OCI-LY7 (cell line): ENCODE measurements at regions not wholly inside any gene's neighbourhood (a gene's known extent, or its start where the extent isn't known, plus 50 kb on each side); places are given as distances from the start of the nearest gene placed in this dataset.

ENCODE experiments used
- BruUV-seq: library from RNA; stranded (reverse); fragments of 400-500 nt; replicated peaks from 2 replicates; lab custom pipeline; 2021; lab: Mats Ljungman, UMichigan
- CTCF ChIA-PET: fragments of 300-600 bp; sonication (Branson Sonifier 250); formaldehyde crosslinking; loops from one replicate; lab custom pipeline; 2022; ENCODE audit warnings: antibody characterized with exemption; ENCODE audit not compliant: unreplicated experiment; lab: Charles Lee
- POLR2A ChIA-PET: fragments of 300-600 bp; sonication (Branson Sonifier 250); formaldehyde crosslinking; loops from one replicate; lab custom pipeline; 2022; ENCODE audit warnings: antibody characterized with exemption; lab: Charles Lee
- DNase-seq: peaks from one replicate; pipeline ENCODE4 v3.0.0-alpha.2; 2015; ENCODE audit warnings: low spot score
- H2AFZ ChIP-seq: fragments of 200-600 bp; sonication (generic), shearing (Covaris generic); 2 replicates; pipeline ENCODE4 v1.6.1; 2014; ENCODE audit warnings: mild to moderate bottlenecking, antibody characterized with exemption, low read length, moderate library complexity
- H3K27ac ChIP-seq: fragments of 200-600 bp; sonication (generic); 2 replicates; pipeline ENCODE4 v1.5.1; 2014; ENCODE audit warnings: mixed run types, low read depth, mild to moderate bottlenecking, moderate library complexity, low read length, inconsistent platforms; ENCODE audit not compliant: poor library complexity, severe bottlenecking
- H3K36me3 ChIP-seq: fragments of 200-600 bp; sonication (generic); 2 replicates; pipeline ENCODE4 v1.6.1; 2014; ENCODE audit warnings: mild to moderate bottlenecking, antibody characterized with exemption, low read length, moderate library complexity, mixed read lengths; ENCODE audit not compliant: insufficient read depth
- H3K4me1 ChIP-seq: fragments of 200-600 bp; sonication (generic); 2 replicates; pipeline ENCODE4 v1.5.1; 2014; ENCODE audit warnings: mild to moderate bottlenecking, low read length; ENCODE audit not compliant: insufficient read depth, poor library complexity, severe bottlenecking
- H3K4me2 ChIP-seq: fragments of 200-600 bp; sonication (generic); 2 replicates; pipeline ENCODE4 v1.6.1; 2014; ENCODE audit warnings: mild to moderate bottlenecking, low read length
- H3K4me3 ChIP-seq: fragments of 200-600 bp; sonication (generic); 2 replicates; pipeline ENCODE4 v1.5.1; 2014; ENCODE audit warnings: mild to moderate bottlenecking, low read depth, low read length; ENCODE audit not compliant: poor library complexity, severe bottlenecking
- H3K79me2 ChIP-seq: fragments of 200-600 bp; sonication (generic); 2 replicates; pipeline ENCODE4 v1.6.1; 2016; ENCODE audit warnings: low read depth, mild to moderate bottlenecking, low read length, moderate library complexity, mixed read lengths; ENCODE audit not compliant: insufficient read depth
- H3K9me2 ChIP-seq: fragments of 200-600 bp; sonication (generic); 2 replicates; pipeline ENCODE4 v1.6.1; 2016; ENCODE audit warnings: mild to moderate bottlenecking, low read length, mixed read lengths; ENCODE audit not compliant: insufficient read depth
- H3K9me3 ChIP-seq: fragments of 200-600 bp; sonication (generic); 2 replicates; pipeline ENCODE4 v1.6.1; 2014; ENCODE audit warnings: mild to moderate bottlenecking, mixed run types, low read length, mixed read lengths
- H4K20me1 ChIP-seq: fragments of 200-600 bp; sonication (generic); 2 replicates; pipeline ENCODE4 v1.6.1; 2014; ENCODE audit warnings: mild to moderate bottlenecking, antibody characterized with exemption, low read length, moderate library complexity, mixed read lengths; ENCODE audit not compliant: insufficient read depth
- CTCF ChIP-seq: fragments of 200-600 bp; sonication (generic); conservative IDR thresholded peaks from 2 replicates; pipeline ENCODE4 v1.5.1; 2014; ENCODE audit warnings: mild to moderate bottlenecking, antibody characterized with exemption, low read length, moderate library complexity, mixed read lengths
- EZH2phosphoT487 ChIP-seq: fragments of 200-600 bp; sonication (generic); IDR thresholded peaks from 2 replicates; pipeline ENCODE4 v1.6.1; 2018; ENCODE audit warnings: low read depth, borderline replicate concordance, mild to moderate bottlenecking, mixed run types, antibody characterized with exemption, low read length, moderate library complexity, mixed read lengths
- intact Hi-C: fragments of 100-400 bp; cut with micrococcal nuclease; formaldehyde crosslinking; loops from one replicate; pipeline ENCODE4 v1.10.0; 2022; ENCODE audit not compliant: unreplicated experiment

- Histone ChIP-seq H3K4me1 (no peaks in the 10 kb centered on the region), H3K9me2 (no peaks in the 10 kb centered on the region), H3K79me2 (no peaks in the 10 kb centered on the region), H3K4me2 (no peak overlapping the region), H3K4me3 (no peak overlapping the region), H3K36me3 (no peaks in the 10 kb centered on the region), H2AFZ (no peak overlapping the region), H4K20me1 (no peaks in the 10 kb centered on the region), H3K27ac (no peak overlapping the region), H3K9me3 (no peaks in the 10 kb centered on the region)
- TF ChIP-seq CTCF (no peak), EZH2phosphoT487 (no peak)
- BruUV-seq = no TSS peak
- intact Hi-C loops = no loop called here
- CTCF ChIA-PET = no interaction called here
- DNase-seq = no peak
- POLR2A ChIA-PET = no interaction called here
Observed at GRCh38 chr2:175628243-175628642, 373.8 kb downstream of the LNPK start.

GRCh38 chr2:175627405-175627804 lies 374.7 kb downstream of the LNPK start:
- Histone ChIP-seq H3K9me3 (no peaks in the 10 kb centered on the region), H4K20me1 (no peaks in the 10 kb centered on the region), H3K27ac (no peak overlapping the region), H3K9me2 (no peaks in the 10 kb centered on the region), H3K36me3 (no peaks in the 10 kb centered on the region), H3K4me2 (no peak overlapping the region), H2AFZ (no peak overlapping the region), H3K4me1 (no peaks in the 10 kb centered on the region), H3K79me2 (no peaks in the 10 kb centered on the region), H3K4me3 (no peak overlapping the region)
- ChIA-PET POLR2A (no interaction called here), CTCF (no interaction called here)
- intact Hi-C loops = no loop called here
- no peak for DNase-seq
- no peak for TF ChIP-seq CTCF
- no TSS peak for BruUV-seq

GRCh38 chr2:175626796-175627195 lies 375.3 kb downstream of the LNPK start:
- Histone ChIP-seq H3K27ac (no peak overlapping the region), H3K79me2 (no peaks in the 10 kb centered on the region), H3K36me3 (no peaks in the 10 kb centered on the region), H3K4me2 (no peak overlapping the region), H3K4me1 (no peaks in the 10 kb centered on the region), H4K20me1 (no peaks in the 10 kb centered on the region), H3K4me3 (no peak overlapping the region), H3K9me3 (no peaks in the 10 kb centered on the region), H3K9me2 (no peaks in the 10 kb centered on the region), H2AFZ (no peak overlapping the region)
- DNase-seq = no peak
- ChIA-PET POLR2A (no interaction called here), CTCF (no interaction called here)
- TF ChIP-seq EZH2phosphoT487 (no peak), CTCF (no peak)
- BruUV-seq = no TSS peak
- intact Hi-C loops = no loop called here
